ENCODE measurements at regions not wholly inside any gene's neighbourhood (a gene's known extent, or its start where the extent isn't known, plus 50 kb on each side); places are given as distances from the start of the nearest gene placed in this dataset.

- intact Hi-C loops (cut with DNase I), result no loop called here
- Histone ChIP-seq H3K9me3 (peaks cover 0 to 5% (median 0%) of the 10 kb centered on the region in 12 donors), H3K4me3 (no peak overlapping the region), H3K36me3 (no peaks in the 10 kb centered on the region), H3K27me3 (peaks cover 0 to 19% (median 0%) of the 10 kb centered on the region in 9 donors), H3K4me1 (no peaks in the 10 kb centered on the region), H3K27ac (no peak overlapping the region)
- no peak for ATAC-seq
- WGBS, 4 donors, result 83 to 85% (median 83%) methylated on average over 4 of the region's 4 CpGs
- no peak for DNase-seq
- TF ChIP-seq, protein P1, sequence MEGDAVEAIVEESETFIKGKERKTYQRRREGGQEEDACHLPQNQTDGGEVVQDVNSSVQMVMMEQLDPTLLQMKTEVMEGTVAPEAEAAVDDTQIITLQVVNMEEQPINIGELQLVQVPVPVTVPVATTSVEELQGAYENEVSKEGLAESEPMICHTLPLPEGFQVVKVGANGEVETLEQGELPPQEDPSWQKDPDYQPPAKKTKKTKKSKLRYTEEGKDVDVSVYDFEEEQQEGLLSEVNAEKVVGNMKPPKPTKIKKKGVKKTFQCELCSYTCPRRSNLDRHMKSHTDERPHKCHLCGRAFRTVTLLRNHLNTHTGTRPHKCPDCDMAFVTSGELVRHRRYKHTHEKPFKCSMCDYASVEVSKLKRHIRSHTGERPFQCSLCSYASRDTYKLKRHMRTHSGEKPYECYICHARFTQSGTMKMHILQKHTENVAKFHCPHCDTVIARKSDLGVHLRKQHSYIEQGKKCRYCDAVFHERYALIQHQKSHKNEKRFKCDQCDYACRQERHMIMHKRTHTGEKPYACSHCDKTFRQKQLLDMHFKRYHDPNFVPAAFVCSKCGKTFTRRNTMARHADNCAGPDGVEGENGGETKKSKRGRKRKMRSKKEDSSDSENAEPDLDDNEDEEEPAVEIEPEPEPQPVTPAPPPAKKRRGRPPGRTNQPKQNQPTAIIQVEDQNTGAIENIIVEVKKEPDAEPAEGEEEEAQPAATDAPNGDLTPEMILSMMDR (IDR thresholded peaks at IDR 0.05), result no peak
- no peak for TF ChIP-seq POLR2A (IDR thresholded peaks at IDR 0.05)
Measured at GRCh38 chr18:39835303-39836030, 2119.6 kb upstream of the PIK3C3 start.

DNA sequence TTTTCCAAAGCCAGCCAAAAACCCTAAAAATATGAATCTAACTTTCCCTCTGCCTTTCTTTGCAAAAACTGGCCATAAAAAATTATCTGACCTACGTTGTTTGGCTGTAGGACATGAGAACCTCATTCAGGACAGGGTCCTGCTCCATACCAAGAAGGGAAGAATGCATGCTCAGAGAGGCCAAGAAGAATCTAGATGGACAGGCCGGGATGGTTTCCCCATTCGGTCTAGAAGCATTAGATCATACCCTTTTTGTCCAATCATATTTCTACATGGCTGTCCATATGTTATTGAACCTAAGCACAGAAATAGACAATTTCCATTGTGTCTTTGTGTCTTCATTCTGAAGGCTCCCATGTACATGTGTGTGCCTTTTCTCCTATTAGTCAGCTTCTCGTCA lies 2120.4 kb upstream of the PIK3C3 start:
- H3K36me3 ChIP-seq, result no peaks in the 10 kb centered on the region
- ATAC-seq (no peak), DNase-seq (no peak)
- intact Hi-C loops (cut with DNase I), result no loop called here
- H3K4me1 ChIP-seq, result no peaks in the 10 kb centered on the region
- H3K4me3 ChIP-seq, result no peak overlapping the region
- no peak overlapping the region for H3K27ac ChIP-seq
- peaks cover 0 to 5% (median 0%) of the 10 kb centered on the region in 12 donors for H3K9me3 ChIP-seq
- H3K27me3 ChIP-seq, result peaks cover 0 to 12% (median 0%) of the 10 kb centered on the region in 9 donors
- TF ChIP-seq, protein P1 (IDR thresholded peaks at IDR 0.05), result no peak
- TF ChIP-seq POLR2A (IDR thresholded peaks at IDR 0.05), result no peak
- WGBS, 4 donors, result 92 to 94% (median 93%) methylated on average over 4 of the region's 4 CpGs

- ATAC-seq (no peak), DNase-seq (no peak)
- Histone ChIP-seq H3K4me3 (no peak overlapping the region), H3K27me3 (no peaks in the 10 kb centered on the region), H3K36me3 (no peaks in the 10 kb centered on the region), H3K9me3 (no peaks in the 10 kb centered on the region), H3K4me1 (no peaks in the 10 kb centered on the region), H3K27ac (no peak overlapping the region)
- WGBS, 4 donors, result 23 to 51% (median 33%) methylated on average over 1 of the region's 1 CpG
- TF ChIP-seq, protein P1 (IDR thresholded peaks at IDR 0.05), result no peak
- TF ChIP-seq POLR2A (IDR thresholded peaks at IDR 0.05), result no peak
- intact Hi-C loops (cut with DNase I), result no loop called here
Measured at GRCh38 chr18:39825485-39826150, 2129.4 kb upstream of the PIK3C3 start.

DNA sequence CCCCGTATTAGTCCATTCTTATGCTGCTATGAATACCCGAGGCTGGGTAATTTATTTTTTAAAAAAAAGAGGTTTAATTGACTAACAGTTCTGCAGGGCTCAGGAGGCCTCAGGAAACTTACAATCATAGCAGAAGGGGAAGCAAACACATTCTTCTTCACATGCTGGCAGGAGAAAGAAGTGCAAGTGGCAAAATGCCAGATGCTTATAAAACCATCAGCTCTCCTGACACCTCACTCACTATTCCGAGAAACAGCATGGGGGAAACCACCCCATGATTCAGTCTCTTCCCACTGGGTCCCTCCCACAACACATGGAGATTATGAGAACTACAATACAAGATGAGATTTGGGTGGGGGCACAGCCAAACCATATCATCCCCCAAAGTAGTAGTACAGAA lies 2148.5 kb upstream of the PIK3C3 start:
- no peak for TF ChIP-seq POLR2A (IDR thresholded peaks at IDR 0.05)
- TF ChIP-seq, protein P1 (IDR thresholded peaks at IDR 0.05), result no peak
- H3K4me1 ChIP-seq, result no peaks in the 10 kb centered on the region
- intact Hi-C loops (cut with DNase I), result no loop called here
- H3K4me3 ChIP-seq, result no peak overlapping the region
- no peak overlapping the region for H3K27ac ChIP-seq
- peaks cover 0 to 23% (median 2%) of the 10 kb centered on the region in 12 donors for H3K9me3 ChIP-seq
- 54 to 59% (median 57%) methylated on average over 3 of the region's 3 CpGs for whole genome bisulfite sequencing, 4 donors
- ATAC-seq (no peak), DNase-seq (no peak)
- no peaks in the 10 kb centered on the region for H3K27me3 ChIP-seq
- no peaks in the 10 kb centered on the region for H3K36me3 ChIP-seq
